ENCODE measurements at regions not wholly inside any gene's neighbourhood (a gene's known extent, or its start where the extent isn't known, plus 50 kb on each side); places are given as distances from the start of the nearest gene placed in this dataset.

- DNase-seq (ENCODE audit: low read depth, low spot score) = no peak
Measured at GRCh38 chr2:188047735-188048134, 243.9 kb upstream of the GULP1 start.

- peak; percentile 55 for DNase-seq (ENCODE audit: low read depth, low spot score)
Measured at GRCh38 chr2:188050726-188051125, 240.9 kb upstream of the GULP1 start.

GRCh38 chr2:188051706-188052105 is 240.0 kb upstream of the GULP1 start:
- no peak for DNase-seq (ENCODE audit: low read depth, low spot score)

- no peak for DNase-seq (ENCODE audit: low read depth, low spot score)
Measured at GRCh38 chr2:188065386-188065785, 226.3 kb upstream of the GULP1 start.

- no peak for DNase-seq (ENCODE audit: low read depth, low spot score)
Measured at GRCh38 chr2:188068093-188068492, 223.6 kb upstream of the GULP1 start.

- no peak for DNase-seq (ENCODE audit: low read depth, low spot score)
Measured at GRCh38 chr2:188076149-188077056, 215.3 kb upstream of the GULP1 start.

GRCh38 chr2:188077757-188078156 is 213.9 kb upstream of the GULP1 start:
- DNase-seq (ENCODE audit: low read depth, low spot score) = no peak

- DNase-seq (ENCODE audit: low read depth, low spot score) = peak; percentile 47
Measured at GRCh38 chr2:188078534-188078933, 213.1 kb upstream of the GULP1 start.

- peak; percentile 91 for DNase-seq (ENCODE audit: low read depth, low spot score)
Measured at GRCh38 chr2:188079196-188079595, 212.5 kb upstream of the GULP1 start.

GRCh38 chr2:188085421-188085820 is 206.3 kb upstream of the GULP1 start:
- no peak for DNase-seq (ENCODE audit: low read depth, low spot score)

GRCh38 chr2:188089901-188090300 is 201.8 kb upstream of the GULP1 start:
- peak; percentile 36 for DNase-seq (ENCODE audit: low read depth, low spot score)

- no peak for DNase-seq (ENCODE audit: low read depth, low spot score)
Measured at GRCh38 chr2:188091220-188091619, 200.5 kb upstream of the GULP1 start.

GRCh38 chr2:188092734-188093133 is 198.9 kb upstream of the GULP1 start:
- DNase-seq (ENCODE audit: low read depth, low spot score) = no peak

- DNase-seq (ENCODE audit: low read depth, low spot score) = no peak
Measured at GRCh38 chr2:188096910-188097309, 194.8 kb upstream of the GULP1 start.

GRCh38 chr2:188102881-188103280 is 188.8 kb upstream of the GULP1 start:
- no peak for DNase-seq (ENCODE audit: low read depth, low spot score)

- DNase-seq (ENCODE audit: low read depth, low spot score) = no peak
Measured at GRCh38 chr2:188114014-188114413, 177.7 kb upstream of the GULP1 start.

- no peak for DNase-seq (ENCODE audit: low read depth, low spot score)
Measured at GRCh38 chr2:188117706-188118105, 174.0 kb upstream of the GULP1 start.

GRCh38 chr2:188118431-188118830 is 173.2 kb upstream of the GULP1 start:
- DNase-seq (ENCODE audit: low read depth, low spot score) = no peak

- no peak for DNase-seq (ENCODE audit: low read depth, low spot score)
Measured at GRCh38 chr2:188119112-188119838, 172.4 kb upstream of the GULP1 start.

GRCh38 chr2:188122985-188123384 is 168.7 kb upstream of the GULP1 start:
- no peak for DNase-seq (ENCODE audit: low read depth, low spot score)

GRCh38 chr2:188129677-188130076 is 162.0 kb upstream of the GULP1 start:
- DNase-seq (ENCODE audit: low read depth, low spot score) = no peak

- no peak for DNase-seq (ENCODE audit: low read depth, low spot score)
Measured at GRCh38 chr2:188130317-188130716, 161.4 kb upstream of the GULP1 start.

- no peak for DNase-seq (ENCODE audit: low read depth, low spot score)
Measured at GRCh38 chr2:188131281-188131680, 160.4 kb upstream of the GULP1 start.
